ENCODE measurements at regions not wholly inside any gene's neighbourhood (a gene's known extent, or its start where the extent isn't known, plus 50 kb on each side); places are given as distances from the start of the nearest gene placed in this dataset.
"Not testable (repeated sequence)": the region's sequence is repeated elsewhere in the genome, so short reads cannot be mapped to it uniquely, and the experiment has no call there.

- Mint-ChIP-seq H3K4me3 (ENCODE audit: unreplicated experiment) (no peak overlapping the region), H3K27ac (ENCODE audit: unreplicated experiment) (no peak overlapping the region), H3K27me3 (ENCODE audit: low read depth) (no peaks in the 10 kb centered on the region), H3K36me3 (ENCODE audit: low read depth) (no peaks in the 10 kb centered on the region), H3K4me1 (ENCODE audit: low read depth) (no peaks in the 10 kb centered on the region), H3K9me3 (ENCODE audit: low read depth) (peaks cover 27% of the 10 kb centered on the region)
- DNase-seq (ENCODE audit: low spot score): no peak
- no peak for TF ChIP-seq CTCF (IDR thresholded peaks at IDR 0.05)
These were observed 191.6 kb downstream of the UBE2NL start for GRCh38 chrX:144075432-144075831.

DNA sequence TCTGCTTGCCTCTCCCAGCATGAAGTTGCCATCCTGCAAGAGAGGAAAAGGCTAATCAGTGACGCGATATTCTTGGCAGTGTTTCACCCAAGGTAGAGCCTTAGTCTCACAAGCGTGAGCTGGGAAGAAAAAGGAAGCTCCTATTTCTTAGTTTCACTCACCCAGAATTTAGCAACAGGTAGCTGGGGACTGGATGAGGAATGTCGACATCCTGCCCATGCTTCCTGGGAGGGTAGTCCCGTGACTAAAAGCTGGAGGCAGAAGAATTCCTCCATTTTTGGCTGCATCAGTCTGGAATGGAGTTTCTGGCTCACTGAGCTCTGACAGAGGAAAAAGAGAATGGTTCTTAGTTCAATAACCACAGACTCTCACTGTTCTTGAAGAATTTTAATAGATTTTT is 198.4 kb downstream of the UBE2NL start:
- not testable (repeated sequence) for H3K4me1 Mint-ChIP-seq (ENCODE audit: low read depth); H3K27me3 Mint-ChIP-seq (ENCODE audit: low read depth); H3K4me3 Mint-ChIP-seq (ENCODE audit: unreplicated experiment)

DNA sequence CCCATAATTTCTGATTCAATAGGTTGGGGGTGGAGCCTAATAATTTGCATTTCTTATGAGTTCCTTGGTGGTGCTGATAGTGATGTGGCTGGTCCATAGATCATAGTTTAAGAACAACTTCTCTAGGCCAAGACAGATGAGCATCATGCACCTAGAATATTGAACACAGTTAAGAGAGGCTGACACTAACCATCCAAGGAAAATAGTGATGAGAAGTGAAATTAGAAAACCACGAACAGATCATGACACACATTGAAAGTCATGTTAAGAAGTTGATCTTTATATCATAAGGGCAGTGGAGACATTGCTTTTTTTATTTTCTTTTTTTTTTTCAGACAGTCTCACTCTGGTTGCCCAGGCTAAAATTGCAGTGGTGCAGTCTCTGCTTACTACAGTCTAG is 205.8 kb downstream of the UBE2NL start:
- not testable (repeated sequence) for H3K9me3 Mint-ChIP-seq (ENCODE audit: low read depth); H3K4me1 Mint-ChIP-seq (ENCODE audit: low read depth); H3K27me3 Mint-ChIP-seq (ENCODE audit: low read depth); H3K36me3 Mint-ChIP-seq (ENCODE audit: low read depth); DNase-seq (ENCODE audit: low spot score); H3K27ac Mint-ChIP-seq (ENCODE audit: unreplicated experiment); H3K4me3 Mint-ChIP-seq (ENCODE audit: unreplicated experiment)

More for the DNA sequence above, 198.4 kb downstream of the UBE2NL start:
- H3K36me3 Mint-ChIP-seq (ENCODE audit: low read depth); DNase-seq (ENCODE audit: low spot score); H3K9me3 Mint-ChIP-seq (ENCODE audit: low read depth); H3K27ac Mint-ChIP-seq (ENCODE audit: unreplicated experiment): not testable (repeated sequence)

- H3K27ac Mint-ChIP-seq (ENCODE audit: unreplicated experiment); H3K27me3 Mint-ChIP-seq (ENCODE audit: low read depth); H3K4me1 Mint-ChIP-seq (ENCODE audit: low read depth); H3K4me3 Mint-ChIP-seq (ENCODE audit: unreplicated experiment); H3K36me3 Mint-ChIP-seq (ENCODE audit: low read depth); DNase-seq (ENCODE audit: low spot score); H3K9me3 Mint-ChIP-seq (ENCODE audit: low read depth): not testable (repeated sequence)
These were observed 208.2 kb downstream of the UBE2NL start for GRCh38 chrX:144092116-144092515.

- H3K9me3 Mint-ChIP-seq (ENCODE audit: low read depth); H3K4me1 Mint-ChIP-seq (ENCODE audit: low read depth); H3K36me3 Mint-ChIP-seq (ENCODE audit: low read depth); H3K27ac Mint-ChIP-seq (ENCODE audit: unreplicated experiment); H3K27me3 Mint-ChIP-seq (ENCODE audit: low read depth); H3K4me3 Mint-ChIP-seq (ENCODE audit: unreplicated experiment); DNase-seq (ENCODE audit: low spot score): not testable (repeated sequence)
These were observed 235.6 kb downstream of the UBE2NL start for GRCh38 chrX:144119490-144119889.

- H3K4me3 Mint-ChIP-seq (ENCODE audit: unreplicated experiment); H3K9me3 Mint-ChIP-seq (ENCODE audit: low read depth); H3K27me3 Mint-ChIP-seq (ENCODE audit: low read depth); H3K27ac Mint-ChIP-seq (ENCODE audit: unreplicated experiment); H3K36me3 Mint-ChIP-seq (ENCODE audit: low read depth); DNase-seq (ENCODE audit: low spot score); H3K4me1 Mint-ChIP-seq (ENCODE audit: low read depth): not testable (repeated sequence)
These were observed 237.7 kb downstream of the UBE2NL start for GRCh38 chrX:144121566-144121965.

GRCh38 chrX:144127570-144128169 is 243.8 kb downstream of the UBE2NL start:
- not testable (repeated sequence) for H3K36me3 Mint-ChIP-seq (ENCODE audit: low read depth); H3K27me3 Mint-ChIP-seq (ENCODE audit: low read depth); H3K4me1 Mint-ChIP-seq (ENCODE audit: low read depth); H3K9me3 Mint-ChIP-seq (ENCODE audit: low read depth); H3K27ac Mint-ChIP-seq (ENCODE audit: unreplicated experiment); DNase-seq (ENCODE audit: low spot score); H3K4me3 Mint-ChIP-seq (ENCODE audit: unreplicated experiment)

DNA sequence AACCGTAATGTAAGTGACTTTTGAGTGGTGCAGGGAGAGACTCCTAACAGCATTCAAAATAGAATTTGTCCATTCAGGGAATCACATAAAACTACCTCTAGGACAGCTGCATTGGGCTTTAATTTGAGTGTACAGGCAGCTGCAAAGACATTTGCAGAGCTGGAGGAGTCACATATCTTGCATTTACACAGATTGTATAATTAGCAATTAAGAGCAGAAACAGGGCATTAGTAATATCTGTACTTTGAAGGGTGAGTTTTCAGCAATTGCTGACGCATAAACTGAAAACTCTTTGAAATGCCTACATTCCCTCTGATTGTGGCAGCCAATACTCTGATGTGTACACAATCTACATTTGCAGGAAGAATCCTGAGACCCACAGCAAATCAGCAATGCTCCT is 245.6 kb downstream of the UBE2NL start:
- H3K27me3 Mint-ChIP-seq (ENCODE audit: low read depth); H3K4me1 Mint-ChIP-seq (ENCODE audit: low read depth); H3K27ac Mint-ChIP-seq (ENCODE audit: unreplicated experiment); DNase-seq (ENCODE audit: low spot score); H3K36me3 Mint-ChIP-seq (ENCODE audit: low read depth); H3K9me3 Mint-ChIP-seq (ENCODE audit: low read depth); H3K4me3 Mint-ChIP-seq (ENCODE audit: unreplicated experiment): not testable (repeated sequence)

- not testable (repeated sequence) for H3K36me3 Mint-ChIP-seq (ENCODE audit: low read depth); H3K4me1 Mint-ChIP-seq (ENCODE audit: low read depth); H3K9me3 Mint-ChIP-seq (ENCODE audit: low read depth); H3K27me3 Mint-ChIP-seq (ENCODE audit: low read depth); H3K27ac Mint-ChIP-seq (ENCODE audit: unreplicated experiment); H3K4me3 Mint-ChIP-seq (ENCODE audit: unreplicated experiment); DNase-seq (ENCODE audit: low spot score)
These were observed 246.6 kb downstream of the UBE2NL start for GRCh38 chrX:144130507-144130906.

- not testable (repeated sequence) for DNase-seq (ENCODE audit: low spot score); H3K9me3 Mint-ChIP-seq (ENCODE audit: low read depth); H3K27ac Mint-ChIP-seq (ENCODE audit: unreplicated experiment); H3K4me1 Mint-ChIP-seq (ENCODE audit: low read depth); H3K36me3 Mint-ChIP-seq (ENCODE audit: low read depth); H3K27me3 Mint-ChIP-seq (ENCODE audit: low read depth); H3K4me3 Mint-ChIP-seq (ENCODE audit: unreplicated experiment)
These were observed 247.2 kb downstream of the UBE2NL start for GRCh38 chrX:144131080-144131479.

DNA sequence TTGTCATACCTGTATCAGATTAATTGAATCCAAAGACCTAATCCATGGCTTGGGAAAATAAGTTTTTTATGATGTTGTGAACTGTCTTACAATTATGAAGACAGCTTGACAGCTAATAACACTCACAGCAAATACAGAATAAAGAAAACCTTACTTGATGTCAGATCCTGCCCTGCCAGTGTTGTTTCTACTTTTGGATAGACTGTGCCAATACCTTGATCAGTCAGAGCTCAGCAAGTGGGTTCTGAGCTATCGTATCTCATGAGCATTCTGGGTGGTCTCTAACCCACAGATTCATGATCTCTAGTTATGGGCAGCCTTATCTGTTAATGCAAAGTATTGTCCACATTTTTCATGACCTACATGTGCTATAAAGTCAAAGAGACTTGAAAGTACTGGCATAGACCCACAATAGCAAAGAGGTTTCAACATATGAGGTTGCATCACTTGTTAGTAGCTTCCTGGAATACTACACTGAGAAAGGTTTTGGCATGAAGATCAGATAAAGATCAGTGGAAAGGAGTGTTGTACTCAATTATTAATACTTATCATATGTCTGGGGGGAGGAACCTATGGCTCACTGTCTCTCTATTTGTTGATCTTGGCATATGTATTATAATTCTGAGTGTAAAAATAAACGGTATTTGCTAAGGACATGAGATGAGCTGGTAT is 250.7 kb downstream of the UBE2NL start:
- not testable (repeated sequence) for H3K4me1 Mint-ChIP-seq (ENCODE audit: low read depth); H3K9me3 Mint-ChIP-seq (ENCODE audit: low read depth); DNase-seq (ENCODE audit: low spot score); H3K4me3 Mint-ChIP-seq (ENCODE audit: unreplicated experiment); H3K27ac Mint-ChIP-seq (ENCODE audit: unreplicated experiment); H3K27me3 Mint-ChIP-seq (ENCODE audit: low read depth); H3K36me3 Mint-ChIP-seq (ENCODE audit: low read depth)

- not testable (repeated sequence) for H3K4me1 Mint-ChIP-seq (ENCODE audit: low read depth); H3K4me3 Mint-ChIP-seq (ENCODE audit: unreplicated experiment); H3K36me3 Mint-ChIP-seq (ENCODE audit: low read depth); H3K27me3 Mint-ChIP-seq (ENCODE audit: low read depth); H3K9me3 Mint-ChIP-seq (ENCODE audit: low read depth); H3K27ac Mint-ChIP-seq (ENCODE audit: unreplicated experiment); DNase-seq (ENCODE audit: low spot score)
These were observed 270.6 kb downstream of the UBE2NL start for GRCh38 chrX:144154474-144154873.

All from chondrocyte (in vitro differentiated cells).